Activated naive CD4-positive, alpha-beta T cell treated with anti-CD3 and anti-CD28 coated beads, Interleukin-2, amount 50 U/mL, for 24 hours (primary cell): ENCODE measurements at regions not wholly inside any gene's neighbourhood (a gene's known extent, or its start where the extent isn't known, plus 50 kb on each side); places are given as distances from the start of the nearest gene placed in this dataset.
"Not testable (repeated sequence)": the region's sequence is repeated elsewhere in the genome, so short reads cannot be mapped to it uniquely, and the experiment has no call there.

Experiments
- H3K27ac Mint-ChIP-seq: one replicate; pipeline ENCODE4 v1.8.0; 2021; ENCODE audit warnings: mild to moderate bottlenecking, mixed read lengths
- H3K27me3 Mint-ChIP-seq: one replicate; pipeline ENCODE4 v1.8.0; 2021; ENCODE audit warnings: mixed read lengths
- H3K36me3 Mint-ChIP-seq: one replicate; pipeline ENCODE4 v1.8.0; 2021; ENCODE audit warnings: mixed read lengths
- H3K4me1 Mint-ChIP-seq: one replicate; pipeline ENCODE4 v1.8.0; 2021; ENCODE audit warnings: mixed read lengths
- H3K4me3 Mint-ChIP-seq: one replicate; pipeline ENCODE4 v1.8.0; 2021; ENCODE audit warnings: mild to moderate bottlenecking, mixed read lengths
- H3K9me3 Mint-ChIP-seq: one replicate; pipeline ENCODE4 v1.8.0; 2021; ENCODE audit warnings: mixed read lengths

DNA sequence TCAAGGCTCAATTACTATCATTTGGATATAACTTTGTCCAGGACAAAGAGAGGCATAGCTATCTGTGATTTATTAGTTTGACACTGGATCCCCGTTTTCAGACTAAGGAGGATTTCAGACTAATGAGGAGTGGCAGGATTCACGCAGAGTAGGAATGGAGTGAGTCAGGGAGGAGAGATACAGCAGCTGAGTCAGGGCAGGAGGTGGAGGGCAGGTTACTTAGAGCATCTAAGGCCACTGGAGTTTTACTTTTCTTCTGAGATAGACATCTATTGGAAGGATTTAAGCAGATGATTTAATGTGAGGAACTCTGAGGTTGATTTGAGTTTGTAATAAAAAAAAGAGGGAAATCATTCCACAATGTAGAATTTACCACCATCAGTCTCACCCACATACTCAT lies 110.6 kb downstream of the RPIA start:
- H3K4me3 Mint-ChIP-seq, H3K4me1 Mint-ChIP-seq, H3K27me3 Mint-ChIP-seq, H3K9me3 Mint-ChIP-seq, H3K36me3 Mint-ChIP-seq, H3K27ac Mint-ChIP-seq: not testable (repeated sequence)

DNA sequence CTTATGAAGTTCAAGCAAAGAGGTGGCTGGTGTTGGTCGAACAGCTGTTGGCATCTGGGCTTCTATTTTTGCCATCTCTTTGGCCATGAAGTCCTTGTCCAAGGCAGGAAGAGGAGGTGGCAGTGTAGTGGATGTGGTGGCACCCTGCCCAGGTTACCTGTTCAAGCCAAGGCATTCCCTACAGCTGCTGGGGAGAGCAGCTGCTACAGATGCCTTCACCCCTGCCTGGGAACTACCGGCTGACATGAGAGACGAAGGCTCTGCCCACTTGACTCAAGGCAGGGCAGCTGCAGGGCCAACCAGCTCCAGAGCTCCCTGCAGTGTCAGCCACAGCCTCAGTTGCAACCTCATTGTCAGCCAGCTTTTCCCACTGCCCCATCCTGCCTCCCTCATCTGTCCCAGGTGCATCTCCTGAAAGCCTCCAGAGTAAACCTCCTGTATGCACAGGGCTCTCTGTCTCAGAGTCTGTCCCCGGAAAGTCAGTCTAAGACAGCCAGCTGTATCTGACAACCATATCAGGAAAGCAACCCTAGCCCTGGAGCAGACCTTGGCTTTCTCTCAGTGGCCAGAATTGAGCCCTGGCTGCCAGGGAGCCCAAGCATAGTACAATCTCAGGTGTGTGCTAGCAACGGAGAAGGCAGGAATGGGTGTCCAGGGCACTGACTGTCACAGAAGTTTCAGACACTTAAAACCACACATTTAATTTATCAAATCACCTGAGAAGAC lies 115.9 kb downstream of the RPIA start:
- Mint-ChIP-seq H3K4me3 (no peak overlapping the region), H3K9me3 (no peaks in the 10 kb centered on the region), H3K27me3 (peaks cover 4% of the 10 kb centered on the region), H3K36me3 (no peaks in the 10 kb centered on the region), H3K4me1 (no peaks in the 10 kb centered on the region), H3K27ac (no peak overlapping the region)

DNA sequence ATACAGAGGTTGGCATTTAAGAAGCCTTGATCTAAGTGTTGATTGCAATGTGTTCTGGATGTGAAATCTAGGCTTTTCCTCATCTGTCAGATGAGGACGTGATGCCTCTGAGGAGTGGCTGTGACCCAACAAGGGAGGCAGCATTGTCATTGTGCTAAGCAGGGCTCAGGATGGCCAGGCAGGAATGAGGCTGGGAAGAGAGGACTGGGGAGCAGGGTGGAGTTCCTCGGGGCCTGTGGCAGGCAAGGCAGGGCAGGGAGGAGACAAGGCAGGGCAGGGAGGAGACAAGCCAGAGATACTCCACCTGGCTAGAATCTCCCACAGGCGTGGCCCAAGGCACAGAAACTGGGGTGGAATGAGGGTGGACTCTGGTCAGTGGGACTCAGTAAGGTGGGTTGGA lies 116.6 kb downstream of the RPIA start:
- peaks cover 5% of the 10 kb centered on the region for H3K27me3 Mint-ChIP-seq
- H3K4me1 Mint-ChIP-seq, result no peaks in the 10 kb centered on the region
- H3K27ac Mint-ChIP-seq, result no peak overlapping the region
- no peak overlapping the region for H3K4me3 Mint-ChIP-seq
- H3K36me3 Mint-ChIP-seq, result no peaks in the 10 kb centered on the region
- H3K9me3 Mint-ChIP-seq, result no peaks in the 10 kb centered on the region

DNA sequence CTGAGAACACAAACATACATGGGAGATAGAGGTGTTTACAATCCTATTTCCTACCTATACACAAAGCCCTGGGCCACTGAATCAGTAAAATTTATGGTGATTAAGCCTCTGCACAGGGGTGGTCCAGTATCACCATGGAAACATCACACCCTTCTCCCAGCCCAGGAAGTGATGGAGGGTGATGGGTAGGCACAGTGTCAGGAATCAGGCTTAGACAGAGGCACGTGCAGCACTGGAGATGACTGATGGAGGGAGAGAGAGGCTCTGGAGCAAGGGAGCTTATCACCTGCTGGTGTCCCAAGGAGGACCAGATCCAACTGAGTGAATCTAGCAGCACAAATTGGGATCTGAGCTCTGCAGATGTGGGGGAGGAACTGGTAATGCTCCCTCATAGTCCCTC lies 117.2 kb downstream of the RPIA start:
- H3K27ac Mint-ChIP-seq, result no peak overlapping the region
- peaks cover 5% of the 10 kb centered on the region for H3K27me3 Mint-ChIP-seq
- H3K4me1 Mint-ChIP-seq, result no peaks in the 10 kb centered on the region
- H3K4me3 Mint-ChIP-seq, result no peak overlapping the region
- H3K36me3 Mint-ChIP-seq, result no peaks in the 10 kb centered on the region
- no peaks in the 10 kb centered on the region for H3K9me3 Mint-ChIP-seq

DNA sequence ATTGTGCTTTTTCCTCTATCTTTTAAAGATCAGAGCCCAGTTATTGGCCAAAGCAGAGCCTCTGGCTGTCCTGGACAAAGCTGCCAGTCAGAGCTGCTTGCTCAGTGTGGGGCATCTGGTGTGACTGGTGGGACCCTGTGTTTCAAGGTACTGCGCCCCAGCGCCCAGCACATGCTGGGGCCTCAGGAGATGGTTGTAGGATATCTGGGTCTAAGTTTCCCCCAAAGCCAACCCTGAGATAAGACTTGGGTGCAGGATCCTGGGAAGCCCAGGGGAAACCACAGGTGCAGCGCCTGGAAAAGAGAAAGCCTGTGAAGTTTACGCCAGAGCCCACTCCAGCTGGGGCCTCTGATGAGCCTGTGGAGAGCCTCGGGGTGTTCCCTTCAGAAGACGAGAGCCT lies 117.7 kb downstream of the RPIA start:
- H3K9me3 Mint-ChIP-seq, result no peaks in the 10 kb centered on the region
- H3K36me3 Mint-ChIP-seq, result no peaks in the 10 kb centered on the region
- H3K27me3 Mint-ChIP-seq, result peaks cover 5% of the 10 kb centered on the region
- H3K27ac Mint-ChIP-seq, result no peak overlapping the region
- H3K4me1 Mint-ChIP-seq, result no peaks in the 10 kb centered on the region
- no peak overlapping the region for H3K4me3 Mint-ChIP-seq

DNA sequence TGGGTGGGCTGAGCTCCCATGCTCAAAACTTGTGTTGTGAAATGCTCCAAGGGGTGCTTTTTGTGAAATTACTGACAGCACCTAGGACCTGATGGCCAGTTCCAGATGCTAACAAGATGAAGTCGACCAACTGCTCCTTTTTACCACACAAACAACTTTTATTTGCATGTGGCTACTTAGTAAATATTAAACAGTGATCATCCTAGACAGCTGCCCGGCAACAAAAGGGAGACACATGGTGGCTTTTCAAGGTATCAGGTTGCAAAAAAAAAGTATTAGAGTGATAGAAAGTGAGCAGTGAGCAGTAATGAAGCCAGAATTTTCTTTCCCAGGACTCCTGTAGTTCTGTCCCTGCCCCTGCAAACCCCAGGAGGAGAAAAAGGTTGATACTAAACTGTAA lies 118.5 kb downstream of the RPIA start:
- Mint-ChIP-seq H3K4me1 (no peaks in the 10 kb centered on the region), H3K36me3 (no peaks in the 10 kb centered on the region), H3K27ac (no peak overlapping the region), H3K9me3 (no peaks in the 10 kb centered on the region), H3K27me3 (peaks cover 5% of the 10 kb centered on the region), H3K4me3 (no peak overlapping the region)

DNA sequence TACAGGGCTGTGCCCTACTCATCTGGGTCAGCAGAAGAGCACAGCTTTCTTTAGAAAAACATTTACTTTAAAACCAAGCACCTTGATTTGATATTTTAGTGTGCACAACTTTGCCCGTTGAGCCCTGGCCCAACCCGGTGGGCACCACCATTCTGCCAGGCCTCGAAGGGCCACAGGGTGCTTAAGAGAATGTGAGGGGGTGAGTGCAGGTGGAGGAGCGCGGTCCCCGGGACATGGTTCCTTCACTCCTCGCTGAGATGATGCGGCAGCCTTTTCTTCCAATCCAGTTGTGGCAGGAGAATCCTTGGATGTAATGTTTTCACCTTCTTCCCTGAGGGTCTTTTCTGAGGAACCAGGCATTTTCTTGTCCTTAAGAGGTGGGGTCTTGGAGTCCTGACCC lies 119.0 kb downstream of the RPIA start:
- H3K36me3 Mint-ChIP-seq, result no peaks in the 10 kb centered on the region
- no peaks in the 10 kb centered on the region for H3K9me3 Mint-ChIP-seq
- no peak overlapping the region for H3K27ac Mint-ChIP-seq
- H3K4me3 Mint-ChIP-seq, result no peak overlapping the region
- no peaks in the 10 kb centered on the region for H3K4me1 Mint-ChIP-seq
- peaks cover 5% of the 10 kb centered on the region for H3K27me3 Mint-ChIP-seq

DNA sequence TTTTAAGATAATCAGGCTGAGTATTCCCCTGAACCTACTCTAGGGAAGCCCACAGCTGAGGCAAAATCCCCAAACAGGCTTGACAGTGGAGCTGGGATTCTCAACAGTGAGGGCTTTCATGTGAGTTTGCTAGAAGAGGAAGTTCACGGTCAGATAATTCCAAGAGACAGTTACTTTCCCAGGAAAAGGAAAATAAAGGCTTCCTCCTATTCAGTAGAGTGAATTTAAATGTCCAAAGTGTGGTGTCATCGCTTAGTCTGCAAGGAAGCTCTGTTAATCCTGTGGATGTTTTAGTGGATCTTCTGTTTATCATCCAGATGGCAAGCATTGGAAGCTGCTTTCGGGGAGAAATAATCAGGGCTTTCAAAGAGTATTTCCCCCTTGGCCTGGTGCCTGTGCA lies 119.8 kb downstream of the RPIA start:
- Mint-ChIP-seq H3K36me3 (no peaks in the 10 kb centered on the region), H3K4me3 (no peak overlapping the region), H3K4me1 (no peaks in the 10 kb centered on the region), H3K9me3 (no peaks in the 10 kb centered on the region), H3K27ac (no peak overlapping the region), H3K27me3 (peaks cover 5% of the 10 kb centered on the region)

DNA sequence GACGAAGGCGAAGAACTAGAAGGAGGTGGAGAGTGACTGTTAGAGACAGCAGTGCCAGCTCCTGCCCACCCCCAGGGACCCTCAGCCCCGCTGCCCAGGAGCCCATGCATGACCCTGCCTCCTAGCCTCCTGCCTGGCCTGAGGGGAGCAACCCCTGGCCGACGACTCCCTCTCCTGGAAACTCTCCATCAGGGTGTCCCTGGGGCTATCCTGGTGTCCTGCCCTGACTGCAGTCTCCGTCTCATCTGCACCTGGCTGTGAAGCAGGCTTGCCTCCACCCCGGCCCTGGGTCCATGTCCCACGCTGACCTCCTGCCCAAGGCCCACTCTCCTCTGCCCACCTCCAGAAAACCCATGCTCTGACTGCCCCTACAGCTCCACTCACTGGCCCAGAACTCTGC lies 120.2 kb downstream of the RPIA start:
- Mint-ChIP-seq H3K27ac (no peak overlapping the region), H3K36me3 (no peaks in the 10 kb centered on the region), H3K27me3 (peaks cover 5% of the 10 kb centered on the region), H3K9me3 (no peaks in the 10 kb centered on the region), H3K4me1 (no peaks in the 10 kb centered on the region), H3K4me3 (no peak overlapping the region)

DNA sequence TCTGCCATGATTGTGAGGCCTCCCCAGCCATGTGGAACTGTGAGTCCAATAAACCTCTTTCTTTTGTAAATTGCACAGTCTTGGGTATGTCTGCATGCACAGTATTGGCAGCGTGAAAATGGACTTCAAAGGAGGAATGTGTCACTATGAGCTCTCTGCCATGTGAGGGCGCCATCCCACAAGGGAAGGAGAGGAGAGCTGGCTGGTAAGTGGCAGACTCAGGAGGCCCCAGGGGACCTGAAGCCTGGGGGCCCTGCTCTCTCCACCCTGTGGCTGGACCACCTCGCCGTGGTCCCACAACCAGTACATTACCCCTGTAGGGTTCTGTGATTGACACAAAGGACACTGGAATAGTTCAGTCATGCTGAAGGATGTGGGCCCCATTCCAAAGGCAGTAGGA lies 122.1 kb downstream of the RPIA start:
- no peak overlapping the region for H3K27ac Mint-ChIP-seq
- no peak overlapping the region for H3K4me3 Mint-ChIP-seq
- peaks cover 4% of the 10 kb centered on the region for H3K36me3 Mint-ChIP-seq
- peaks cover 3% of the 10 kb centered on the region for H3K27me3 Mint-ChIP-seq
- H3K9me3 Mint-ChIP-seq, result no peaks in the 10 kb centered on the region
- no peaks in the 10 kb centered on the region for H3K4me1 Mint-ChIP-seq

DNA sequence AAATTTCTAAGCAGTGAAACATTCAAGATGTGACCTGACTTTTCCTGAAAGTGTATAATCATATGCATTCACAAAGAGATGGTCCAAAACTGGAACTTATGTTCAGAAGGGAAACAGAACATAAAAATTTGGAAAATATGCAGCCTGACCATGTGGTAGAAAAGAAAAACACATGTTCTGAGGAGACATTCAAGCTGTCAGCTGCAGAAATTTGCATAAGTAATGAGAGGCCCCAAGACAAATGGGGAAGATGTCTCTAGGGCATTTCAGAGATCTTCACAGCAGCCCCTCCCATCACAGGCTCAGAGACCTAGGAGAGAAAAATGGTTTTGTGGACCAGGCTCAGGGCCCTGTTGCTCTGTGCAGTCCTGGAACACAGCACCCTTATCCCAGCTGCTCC lies 123.8 kb downstream of the RPIA start:
- no peak overlapping the region for H3K27ac Mint-ChIP-seq
- no peaks in the 10 kb centered on the region for H3K4me1 Mint-ChIP-seq
- peaks cover 4% of the 10 kb centered on the region for H3K36me3 Mint-ChIP-seq
- no peak overlapping the region for H3K4me3 Mint-ChIP-seq
- no peaks in the 10 kb centered on the region for H3K9me3 Mint-ChIP-seq
- peaks cover 3% of the 10 kb centered on the region for H3K27me3 Mint-ChIP-seq

DNA sequence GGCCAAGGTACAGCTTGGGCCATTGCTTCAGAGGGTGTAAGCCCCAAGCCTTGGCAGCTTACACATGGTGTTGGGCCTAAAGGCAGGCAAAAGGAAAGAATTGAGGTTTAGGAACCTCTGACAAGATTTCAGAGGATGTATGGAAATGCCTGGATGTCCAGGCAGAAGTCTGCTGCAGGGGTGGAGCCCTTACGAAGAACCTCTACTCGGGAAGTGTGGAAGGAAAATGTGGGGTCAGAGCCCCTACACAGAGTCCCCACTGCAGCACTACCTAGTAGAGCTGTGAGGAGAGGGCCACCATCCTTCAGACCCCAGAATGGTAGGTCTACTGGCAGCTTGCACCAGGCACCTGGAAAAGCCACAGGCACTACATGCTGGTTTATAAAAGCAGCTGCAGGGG lies 124.2 kb downstream of the RPIA start:
- Mint-ChIP-seq H3K4me3 (no peak overlapping the region), H3K27me3 (peaks cover 3% of the 10 kb centered on the region), H3K4me1 (no peaks in the 10 kb centered on the region), H3K36me3 (peaks cover 4% of the 10 kb centered on the region), H3K27ac (no peak overlapping the region), H3K9me3 (no peaks in the 10 kb centered on the region)

DNA sequence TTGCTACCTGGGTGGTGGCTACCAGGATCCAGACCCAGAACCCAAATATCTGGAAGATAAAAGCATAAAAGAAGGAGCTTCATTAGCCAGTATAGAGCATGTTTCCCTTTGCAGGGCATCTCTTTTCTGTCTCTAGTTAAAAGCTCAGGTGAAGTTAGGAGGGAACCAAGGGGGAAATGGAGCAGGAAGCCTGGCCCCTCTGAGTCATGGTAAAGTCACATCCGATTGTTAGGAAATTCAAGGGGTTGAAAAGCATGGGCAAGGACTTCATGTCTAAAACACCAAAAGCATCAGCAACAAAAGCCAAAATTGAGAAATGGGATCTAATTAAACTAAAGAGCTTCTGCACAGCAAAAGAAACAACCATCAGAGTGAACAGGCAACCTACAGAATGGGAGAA lies 126.9 kb downstream of the RPIA start:
- Mint-ChIP-seq H3K27me3 (peaks cover 2% of the 10 kb centered on the region), H3K9me3 (no peaks in the 10 kb centered on the region), H3K4me1 (no peaks in the 10 kb centered on the region), H3K36me3 (peaks cover 4% of the 10 kb centered on the region), H3K4me3 (no peak overlapping the region), H3K27ac (no peak overlapping the region)

DNA sequence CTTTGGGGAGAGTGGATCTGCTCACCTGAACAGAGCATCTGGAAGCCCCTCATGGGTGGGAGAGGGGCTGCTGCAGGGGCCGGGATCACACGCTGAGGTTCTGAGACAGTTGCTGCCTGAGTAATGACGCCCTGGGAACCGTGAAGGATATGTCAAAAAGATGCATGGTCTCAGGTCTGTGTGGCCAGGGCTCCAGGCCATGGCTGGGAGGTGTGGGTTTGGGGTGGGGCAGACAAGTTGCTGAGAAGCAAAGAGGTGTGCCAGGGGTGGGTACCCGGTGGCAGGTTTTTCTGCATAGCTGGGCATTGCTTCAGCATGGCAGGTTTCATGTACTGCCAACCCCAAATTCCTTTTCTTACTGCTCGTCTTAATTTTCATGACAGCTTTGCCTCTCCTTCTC lies 133.5 kb downstream of the RPIA start:
- H3K4me1 Mint-ChIP-seq, result no peaks in the 10 kb centered on the region
- no peak overlapping the region for H3K4me3 Mint-ChIP-seq
- no peaks in the 10 kb centered on the region for H3K27me3 Mint-ChIP-seq
- H3K27ac Mint-ChIP-seq, result no peak overlapping the region
- H3K36me3 Mint-ChIP-seq, result no peaks in the 10 kb centered on the region
- H3K9me3 Mint-ChIP-seq, result no peaks in the 10 kb centered on the region

DNA sequence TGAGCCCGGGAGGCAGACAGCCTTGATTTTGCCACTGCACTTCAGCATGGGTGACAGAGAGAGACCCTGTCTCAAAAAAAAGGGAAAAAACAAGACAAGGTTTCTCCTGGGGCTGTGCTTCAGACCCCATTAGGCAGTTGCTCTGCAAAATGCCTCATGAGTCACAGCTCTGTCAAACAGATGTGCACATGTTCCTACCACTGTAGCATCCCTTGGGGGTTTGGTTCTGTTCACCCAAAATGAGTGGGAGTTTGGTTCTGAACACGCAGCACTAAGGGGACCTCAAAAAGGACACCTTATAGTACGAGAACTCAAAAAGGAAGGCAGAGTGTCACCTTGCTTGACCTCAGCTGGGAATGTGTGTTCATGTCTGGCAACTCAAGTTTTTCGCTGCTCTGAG lies 134.9 kb downstream of the RPIA start:
- Mint-ChIP-seq H3K27me3 (peaks cover 1% of the 10 kb centered on the region), H3K36me3 (no peaks in the 10 kb centered on the region), H3K4me3 (no peak overlapping the region), H3K9me3 (no peaks in the 10 kb centered on the region), H3K4me1 (no peaks in the 10 kb centered on the region), H3K27ac (no peak overlapping the region)

DNA sequence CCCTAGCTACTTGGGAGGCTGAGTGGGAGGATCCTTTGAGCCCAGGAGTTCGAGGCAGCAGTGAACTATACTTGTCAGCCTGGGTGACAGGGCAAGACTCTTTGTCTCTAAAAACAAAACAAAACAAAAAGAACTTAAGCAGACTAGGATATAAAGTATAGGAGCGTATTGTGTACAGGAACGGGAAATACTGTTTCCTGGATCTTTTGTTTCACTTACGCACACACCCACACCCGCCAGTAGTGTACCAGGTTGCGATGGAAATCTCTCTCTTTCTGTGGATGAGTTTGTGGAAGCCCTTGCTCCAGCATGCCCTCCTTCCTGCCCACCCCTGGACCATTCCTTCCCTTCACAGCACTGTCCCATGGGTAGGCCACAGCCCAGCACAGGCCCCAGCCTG lies 136.3 kb downstream of the RPIA start:
- Mint-ChIP-seq H3K36me3 (no peaks in the 10 kb centered on the region), H3K4me1 (no peaks in the 10 kb centered on the region), H3K27me3 (peaks cover 1% of the 10 kb centered on the region), H3K9me3 (no peaks in the 10 kb centered on the region), H3K4me3 (no peak overlapping the region), H3K27ac (no peak overlapping the region)

DNA sequence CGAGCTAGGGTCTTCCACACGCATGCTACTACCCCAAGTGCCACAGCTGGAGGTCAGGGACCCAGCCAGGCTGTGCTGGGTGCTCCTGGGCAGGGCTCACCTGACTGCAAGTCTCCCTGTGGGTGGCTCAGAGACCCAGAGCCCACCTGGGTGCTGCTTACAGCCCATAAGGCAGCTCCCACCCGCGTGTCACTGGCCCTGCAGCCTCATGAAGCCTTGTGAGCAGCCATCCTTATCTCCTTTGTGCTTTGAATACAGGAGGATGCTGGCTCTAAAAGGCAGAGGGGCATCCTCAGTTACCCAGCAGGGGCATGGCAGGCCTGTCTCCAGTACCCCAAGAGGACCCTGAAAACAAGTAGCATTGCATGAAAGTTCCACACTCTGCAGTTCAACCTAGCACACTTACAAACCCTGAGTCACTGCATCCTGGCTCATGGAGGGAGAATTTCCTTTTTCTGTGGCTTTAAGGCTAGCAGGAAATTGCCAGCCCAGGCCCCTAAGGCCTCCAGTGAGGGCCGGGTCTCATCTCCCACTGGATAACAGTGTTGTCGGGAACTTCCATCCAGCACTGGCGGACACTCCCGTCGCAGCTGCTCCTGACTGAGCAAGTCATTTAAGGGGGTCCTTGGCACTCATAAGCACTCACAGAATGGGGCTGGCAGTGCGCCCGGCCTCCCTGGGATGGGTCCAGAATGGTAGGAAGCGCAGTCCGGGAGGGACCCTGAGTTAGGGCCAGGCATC lies 137.1 kb downstream of the RPIA start:
- Mint-ChIP-seq H3K9me3 (no peaks in the 10 kb centered on the region), H3K27ac (no peak overlapping the region), H3K4me3 (no peak overlapping the region)

More for the DNA sequence above, 137.1 kb downstream of the RPIA start:
- Mint-ChIP-seq H3K27me3 (peaks cover 1% of the 10 kb centered on the region), H3K36me3 (no peaks in the 10 kb centered on the region), H3K4me1 (no peaks in the 10 kb centered on the region)
